Activated CD4-positive, alpha-beta T cell treated with anti-CD3 and anti-CD28 coated beads, Interleukin-2, amount 50 U/mL, for 24 hours (primary cell): ENCODE measurements at regions not wholly inside any gene's neighbourhood (a gene's known extent, or its start where the extent isn't known, plus 50 kb on each side); places are given as distances from the start of the nearest gene placed in this dataset.
"Not testable (repeated sequence)": the region's sequence is repeated elsewhere in the genome, so short reads cannot be mapped to it uniquely, and the experiment has no call there.

Experiments used
- DNase-seq, 2 donors: peaks; one replicate each; pipeline ENCODE4 v3.0.0-alpha.2; 2020; ENCODE audit warnings: low read depth in 1 of 2, low spot score in 1 of 2

GRCh38 chr2:67570611-67571010 is 173.5 kb downstream of the ETAA1 start:
- no peak for DNase-seq

DNA sequence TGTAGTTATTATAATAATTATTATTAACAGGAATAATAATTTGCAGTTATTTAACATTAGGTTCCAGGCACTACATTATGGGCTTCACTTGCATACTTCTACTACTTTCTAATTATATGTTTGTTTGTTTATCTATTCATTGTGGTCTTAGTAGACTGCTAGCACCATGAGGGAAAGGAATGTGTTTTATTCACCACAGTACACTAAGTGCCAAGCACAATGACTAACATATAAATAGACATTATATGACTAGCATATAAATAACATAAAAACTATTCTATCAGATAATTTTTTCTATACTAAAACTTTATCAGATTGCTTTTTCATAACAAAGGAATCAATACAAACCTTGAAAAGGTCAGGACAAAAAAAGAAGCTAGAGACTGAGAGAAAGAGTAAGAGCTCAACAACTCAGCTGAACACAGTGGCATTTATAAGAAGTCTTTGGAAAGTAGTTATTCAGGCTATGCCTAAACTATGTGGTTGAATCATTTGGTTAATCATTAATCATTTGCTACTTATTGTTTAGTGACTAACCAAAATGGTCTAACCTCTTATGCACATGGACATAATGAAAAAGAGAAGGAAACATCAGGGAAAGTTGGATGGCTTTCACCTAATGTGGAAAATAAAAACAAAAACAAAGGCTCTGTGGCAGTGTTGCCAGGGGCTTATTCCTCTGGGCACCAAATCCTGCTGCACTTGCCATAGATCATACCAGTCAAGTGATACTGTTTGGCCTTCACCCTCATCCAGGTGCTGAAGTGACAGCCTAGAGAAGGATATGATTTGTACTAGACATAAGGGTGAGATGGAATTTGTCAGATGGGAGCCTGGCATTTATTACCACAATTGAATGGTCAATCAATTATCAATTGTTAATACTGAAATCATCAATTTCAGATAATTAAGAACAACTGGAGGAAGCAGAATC is 174.9 kb downstream of the ETAA1 start:
- DNase-seq, result no peak

DNA sequence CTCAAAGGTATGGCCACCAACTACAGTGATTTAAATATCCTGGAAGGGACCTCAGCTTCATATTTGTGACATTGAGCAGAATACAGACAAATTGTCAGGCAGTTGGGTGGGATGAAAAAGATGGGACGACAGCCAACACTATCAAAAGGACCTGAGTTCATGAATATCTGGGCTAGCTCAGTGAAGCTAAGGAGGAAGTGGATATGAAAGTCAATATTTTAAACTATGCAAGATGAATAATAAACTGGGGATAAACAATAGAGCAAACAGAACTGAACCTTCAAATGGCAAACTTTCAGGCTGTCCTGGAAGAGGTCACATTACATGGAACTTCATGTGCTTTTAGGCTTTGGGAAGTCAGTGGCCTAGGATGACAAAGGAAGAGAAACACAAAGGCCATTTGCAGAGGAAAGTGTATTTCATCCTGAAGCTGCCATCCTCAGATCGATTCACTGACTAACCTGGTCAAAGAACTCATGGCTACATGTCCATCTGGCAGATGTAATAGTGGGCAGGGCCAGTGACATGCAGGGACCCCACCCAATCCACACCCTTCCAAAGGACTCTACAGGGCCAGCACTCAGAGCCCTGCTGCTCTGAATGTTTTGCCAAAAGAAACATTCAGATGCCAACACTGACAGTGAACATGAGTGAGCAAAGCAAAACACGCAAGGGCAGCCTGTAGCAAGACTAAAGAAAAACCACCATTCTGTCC is 175.7 kb downstream of the ETAA1 start:
- DNase-seq, result no peak

GRCh38 chr2:67574230-67574629 is 177.1 kb downstream of the ETAA1 start:
- no peak for DNase-seq

- no peak for DNase-seq
These were observed 179.1 kb downstream of the ETAA1 start for GRCh38 chr2:67576226-67576625.

GRCh38 chr2:67576991-67577390 is 179.9 kb downstream of the ETAA1 start:
- no peak for DNase-seq

- DNase-seq, result no peak
These were observed 182.1 kb downstream of the ETAA1 start for GRCh38 chr2:67579216-67579615.

DNA sequence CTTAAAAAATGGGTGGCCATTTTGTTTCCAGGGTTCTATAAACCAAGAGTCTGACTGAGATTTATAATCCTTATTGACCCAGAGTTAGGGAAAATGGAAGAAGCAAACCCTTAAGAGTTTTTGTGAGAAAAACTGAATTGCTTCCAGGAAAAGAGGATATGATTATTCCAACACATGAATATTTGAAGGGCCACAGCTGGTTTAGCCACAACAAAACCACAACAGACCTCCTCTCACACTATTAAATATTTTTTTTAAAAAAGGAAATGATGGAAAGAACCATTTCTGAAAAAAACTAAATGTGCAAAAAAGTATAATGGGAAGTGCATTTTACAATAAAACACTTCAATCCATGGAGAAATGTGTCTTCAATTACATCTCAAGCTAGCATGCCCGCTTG is 182.7 kb downstream of the ETAA1 start:
- no peak for DNase-seq

GRCh38 chr2:67581751-67582150 is 184.6 kb downstream of the ETAA1 start:
- DNase-seq, result no peak

- DNase-seq, result no peak
These were observed 186.1 kb downstream of the ETAA1 start for GRCh38 chr2:67583185-67583584.

DNA sequence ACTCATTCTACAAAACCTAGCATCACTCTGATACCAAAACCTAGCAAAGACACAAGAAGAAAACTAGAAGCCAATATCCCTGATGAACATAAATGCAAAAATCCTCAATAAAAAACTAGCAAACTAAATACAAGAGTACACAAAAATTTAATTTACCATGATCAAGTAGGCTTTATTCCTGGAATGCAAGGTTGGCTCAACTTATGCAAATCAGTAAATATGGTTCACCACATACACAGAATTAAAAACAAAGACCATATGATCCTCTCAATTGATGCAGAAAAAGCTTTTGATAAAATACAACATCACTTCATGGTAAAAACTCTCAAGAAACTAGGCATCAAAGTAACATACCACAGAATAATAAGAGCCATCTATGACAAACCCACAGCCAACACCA is 188.3 kb downstream of the ETAA1 start:
- DNase-seq, result no peak

- not testable (repeated sequence) for DNase-seq
These were observed 192.0 kb downstream of the ETAA1 start for GRCh38 chr2:67589121-67589520.

DNA sequence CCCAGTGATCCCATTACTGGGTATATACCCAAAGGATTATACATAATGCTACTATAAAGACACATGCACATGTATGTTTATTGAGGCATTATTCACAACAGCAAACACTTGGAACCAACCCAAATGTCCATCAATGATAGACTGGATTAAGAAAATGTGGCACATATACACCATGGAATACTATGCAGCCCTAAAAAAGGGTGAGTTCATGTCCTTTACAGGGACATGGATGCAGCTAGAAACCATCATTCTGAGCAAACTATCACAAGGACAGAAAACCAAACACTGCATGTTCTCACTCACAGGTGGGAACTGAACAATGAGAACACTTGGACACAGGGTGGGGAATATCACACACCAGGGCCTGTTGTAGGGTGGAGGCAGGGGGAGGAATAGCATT is 197.4 kb downstream of the ETAA1 start:
- not testable (repeated sequence) for DNase-seq

DNA sequence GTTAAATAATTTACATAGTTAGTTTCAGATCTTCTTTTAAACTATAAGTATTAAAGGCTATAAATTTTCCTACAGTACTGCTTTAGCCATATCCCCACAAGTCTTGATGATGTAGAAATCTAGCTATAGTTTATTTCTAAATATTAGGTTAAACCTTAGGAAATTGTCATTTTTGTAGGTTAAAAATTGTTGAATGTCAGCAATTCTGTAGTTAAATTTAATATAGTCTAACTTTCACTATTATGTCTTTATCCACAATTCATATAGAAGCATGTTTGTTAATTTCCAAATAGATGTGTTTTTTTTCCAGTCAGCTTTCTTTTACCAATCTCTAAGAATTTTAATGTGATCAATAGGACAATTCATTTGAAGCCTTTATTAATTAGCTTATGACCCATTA is 199.7 kb downstream of the ETAA1 start:
- no peak for DNase-seq

- DNase-seq, result no peak
These were observed 202.4 kb downstream of the ETAA1 start for GRCh38 chr2:67599561-67599960.

DNA sequence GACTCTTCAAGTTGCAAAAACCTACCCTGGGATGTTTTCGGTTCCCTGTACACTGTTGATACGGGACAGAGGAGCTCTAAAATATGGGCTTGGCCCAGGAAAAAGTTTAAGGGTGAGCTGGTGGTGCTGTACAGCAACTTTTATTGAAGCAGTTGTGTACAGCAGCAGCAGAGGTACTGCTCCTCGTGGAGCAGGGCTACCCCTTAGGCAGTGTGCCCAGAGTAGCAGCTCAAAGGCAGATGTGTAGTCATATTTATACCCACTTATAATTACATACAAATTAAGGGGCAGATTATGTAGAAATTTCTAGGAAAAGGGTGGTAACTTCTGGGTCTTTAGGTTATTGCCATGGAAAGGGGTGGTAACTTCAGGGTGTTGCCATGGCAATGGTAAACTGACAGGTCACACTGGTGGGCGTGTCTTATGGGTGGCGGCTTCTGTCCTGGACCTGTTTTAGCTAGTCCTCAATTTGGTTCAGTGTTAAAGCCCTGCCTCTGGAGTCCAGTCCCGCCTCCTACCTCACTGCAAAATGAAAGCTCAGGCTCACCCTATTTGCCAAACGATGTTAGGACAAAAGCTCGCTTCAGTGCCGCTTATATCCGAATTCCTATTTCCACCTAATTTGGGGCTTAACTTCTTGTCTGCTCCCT is 203.2 kb downstream of the ETAA1 start:
- DNase-seq, result no peak

- no peak for DNase-seq
These were observed 203.8 kb downstream of the ETAA1 start for GRCh38 chr2:67600946-67601345.

GRCh38 chr2:67604360-67604759 is 207.2 kb downstream of the ETAA1 start:
- DNase-seq, result no peak

DNA sequence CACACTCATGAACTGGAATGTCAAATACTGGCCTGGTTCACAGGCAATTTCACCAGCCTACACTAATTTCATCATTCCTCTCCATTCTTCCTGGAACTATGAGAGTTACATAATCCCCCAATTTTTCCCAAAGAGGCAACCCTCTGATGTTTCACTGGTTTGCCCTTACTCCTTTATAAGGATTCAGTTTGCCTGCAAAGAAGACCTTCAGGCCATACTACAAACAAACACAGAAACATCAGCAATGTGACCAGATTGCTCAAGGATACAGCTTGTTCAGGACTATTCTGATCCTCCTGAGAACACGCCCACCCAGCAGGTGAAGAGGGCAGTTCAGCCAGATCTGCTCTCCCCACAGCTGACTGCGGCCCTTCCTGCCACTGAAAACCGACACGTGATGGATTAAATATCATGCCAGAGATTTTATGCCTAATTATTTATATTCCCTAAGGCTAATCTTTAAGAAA is 215.5 kb downstream of the ETAA1 start:
- no peak for DNase-seq

GRCh38 chr2:67613227-67613626 is 216.1 kb downstream of the ETAA1 start:
- DNase-seq, result no peak

- DNase-seq, result no peak
These were observed 217.3 kb downstream of the ETAA1 start for GRCh38 chr2:67614454-67614853.

DNA sequence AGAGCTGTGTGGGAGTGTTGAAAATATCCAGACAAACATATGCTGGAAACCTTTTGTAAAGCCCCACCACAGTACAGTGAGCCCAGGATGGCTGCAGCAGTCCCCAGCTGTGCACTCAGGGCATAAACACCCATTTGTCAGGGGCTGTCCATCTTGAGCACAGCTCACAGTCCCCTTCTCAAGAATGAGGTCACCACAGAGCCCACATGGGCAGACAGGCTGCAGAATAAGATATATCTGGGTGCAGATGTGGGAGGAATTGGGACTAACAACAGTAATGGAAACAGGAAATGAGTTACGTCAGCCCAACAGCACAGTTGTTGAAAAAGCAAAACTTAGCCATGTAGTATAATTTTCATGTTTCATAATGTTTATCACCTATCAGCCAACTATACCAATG is 219.6 kb downstream of the ETAA1 start:
- DNase-seq, result no peak
